OCI-LY3 (cell line): ENCODE measurements at regions not wholly inside any gene's neighbourhood (a gene's known extent, or its start where the extent isn't known, plus 50 kb on each side); places are given as distances from the start of the nearest gene placed in this dataset.

Experiments used
- CTCF ChIP-seq: fragments of 200-600, 300-600 bp; sonication (generic); IDR thresholded peaks from 2 replicates; pipeline ENCODE4 v1.5.1; 2014; ENCODE audit warnings: antibody characterized with exemption, low read length, low read depth
- EZH2phosphoT487 ChIP-seq: fragments of 200-600 bp; shearing (Covaris generic); IDR thresholded peaks from 2 replicates; pipeline ENCODE4 v1.6.1; 2018; ENCODE audit warnings: antibody characterized with exemption, mixed run types, low read depth

GRCh38 chr12:46676797-46677520 is 148.8 kb downstream of the SLC38A4 start:
- TF ChIP-seq CTCF (no peak), EZH2phosphoT487 (no peak)
